AG04449 (cell line): ENCODE measurements at regions not wholly inside any gene's neighbourhood (a gene's known extent, or its start where the extent isn't known, plus 50 kb on each side); places are given as distances from the start of the nearest gene placed in this dataset.
"Not testable (repeated sequence)": the region's sequence is repeated elsewhere in the genome, so short reads cannot be mapped to it uniquely, and the experiment has no call there.

ENCODE experiments used
- CTCF ChIA-PET: fragments of 350-600 bp; formaldehyde crosslinking; extraction: SDS; loops from one replicate; lab custom pipeline; 2021; ENCODE audit warnings: antibody characterized with exemption; lab: Yijun Ruan, JAX
- POLR2A ChIA-PET: fragments of 400-600, 350-600 bp; formaldehyde crosslinking; extraction: SDS; loops from one replicate; lab custom pipeline; 2020; ENCODE audit warnings: antibody characterized with exemption, inconsistent platforms; lab: Yijun Ruan, JAX
- DNase-seq: peaks from one replicate; pipeline ENCODE4 v3.0.0-alpha.2; 2010; ENCODE audit warnings: low read depth, low spot score
- H3K4me3 ChIP-seq: 2 replicates; pipeline ENCODE4 v1.5.1; 2011; ENCODE audit warnings: low read depth, mild to moderate bottlenecking, control low read depth, low read length
- TF ChIP-seq, protein P1 (sequence below): IDR thresholded peaks from one replicate; pipeline ENCODE4 v1.5.1; 2011; ENCODE audit warnings: mild to moderate bottlenecking, moderate library complexity, low read length, control low read depth, inconsistent platforms; ENCODE audit not compliant: insufficient read depth; ENCODE audit errors: missing control alignments

- TF ChIP-seq, protein P1, sequence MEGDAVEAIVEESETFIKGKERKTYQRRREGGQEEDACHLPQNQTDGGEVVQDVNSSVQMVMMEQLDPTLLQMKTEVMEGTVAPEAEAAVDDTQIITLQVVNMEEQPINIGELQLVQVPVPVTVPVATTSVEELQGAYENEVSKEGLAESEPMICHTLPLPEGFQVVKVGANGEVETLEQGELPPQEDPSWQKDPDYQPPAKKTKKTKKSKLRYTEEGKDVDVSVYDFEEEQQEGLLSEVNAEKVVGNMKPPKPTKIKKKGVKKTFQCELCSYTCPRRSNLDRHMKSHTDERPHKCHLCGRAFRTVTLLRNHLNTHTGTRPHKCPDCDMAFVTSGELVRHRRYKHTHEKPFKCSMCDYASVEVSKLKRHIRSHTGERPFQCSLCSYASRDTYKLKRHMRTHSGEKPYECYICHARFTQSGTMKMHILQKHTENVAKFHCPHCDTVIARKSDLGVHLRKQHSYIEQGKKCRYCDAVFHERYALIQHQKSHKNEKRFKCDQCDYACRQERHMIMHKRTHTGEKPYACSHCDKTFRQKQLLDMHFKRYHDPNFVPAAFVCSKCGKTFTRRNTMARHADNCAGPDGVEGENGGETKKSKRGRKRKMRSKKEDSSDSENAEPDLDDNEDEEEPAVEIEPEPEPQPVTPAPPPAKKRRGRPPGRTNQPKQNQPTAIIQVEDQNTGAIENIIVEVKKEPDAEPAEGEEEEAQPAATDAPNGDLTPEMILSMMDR, result no peak
- POLR2A ChIA-PET, result no interaction called here
- H3K4me3 ChIP-seq, result no peak overlapping the region
- CTCF ChIA-PET, result no interaction called here
- no peak for DNase-seq
These were observed 743.5 kb downstream of the DNAH5 start for GRCh38 chr5:13201022-13201421.

GRCh38 chr5:13198226-13198625 is 746.3 kb downstream of the DNAH5 start:
- POLR2A ChIA-PET, DNase-seq, CTCF ChIA-PET, H3K4me3 ChIP-seq: not testable (repeated sequence)

GRCh38 chr5:13189532-13189931 is 755.0 kb downstream of the DNAH5 start:
- POLR2A ChIA-PET, result no interaction called here
- TF ChIP-seq, protein P1, result no peak
- H3K4me3 ChIP-seq, result no peak overlapping the region
- DNase-seq, result no peak
- CTCF ChIA-PET, result no interaction called here

- ChIA-PET POLR2A (no interaction called here), CTCF (no interaction called here)
- no peak for DNase-seq
- H3K4me3 ChIP-seq, result no peak overlapping the region
- TF ChIP-seq, protein P1, result no peak
These were observed 756.1 kb downstream of the DNAH5 start for GRCh38 chr5:13188371-13188770.

GRCh38 chr5:13187186-13187585 is 757.3 kb downstream of the DNAH5 start:
- H3K4me3 ChIP-seq, result no peak overlapping the region
- no peak for DNase-seq
- ChIA-PET CTCF (no interaction called here), POLR2A (no interaction called here)
- TF ChIP-seq, protein P1, result no peak

DNA sequence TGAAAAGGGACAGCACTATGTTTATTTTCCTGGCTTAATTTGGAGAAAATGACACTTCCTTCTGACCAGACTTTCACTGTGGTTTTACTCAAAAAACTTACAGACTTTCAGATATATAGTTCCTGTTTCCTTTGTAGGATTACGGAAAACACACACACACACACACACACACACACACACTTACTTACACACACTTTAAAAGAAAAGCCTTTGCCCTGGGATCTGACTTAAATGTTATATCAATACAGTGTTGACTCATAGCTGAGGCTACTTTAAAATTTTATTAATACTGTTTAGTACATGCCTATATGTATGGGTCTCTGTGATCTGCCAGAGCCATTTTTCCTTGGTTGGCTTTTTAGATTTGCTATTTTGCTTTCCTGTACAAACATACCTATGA is 758.3 kb downstream of the DNAH5 start:
- H3K4me3 ChIP-seq, result no peak overlapping the region
- POLR2A ChIA-PET, result no interaction called here
- TF ChIP-seq, protein P1, result no peak
- CTCF ChIA-PET, result no interaction called here
- no peak for DNase-seq

DNA sequence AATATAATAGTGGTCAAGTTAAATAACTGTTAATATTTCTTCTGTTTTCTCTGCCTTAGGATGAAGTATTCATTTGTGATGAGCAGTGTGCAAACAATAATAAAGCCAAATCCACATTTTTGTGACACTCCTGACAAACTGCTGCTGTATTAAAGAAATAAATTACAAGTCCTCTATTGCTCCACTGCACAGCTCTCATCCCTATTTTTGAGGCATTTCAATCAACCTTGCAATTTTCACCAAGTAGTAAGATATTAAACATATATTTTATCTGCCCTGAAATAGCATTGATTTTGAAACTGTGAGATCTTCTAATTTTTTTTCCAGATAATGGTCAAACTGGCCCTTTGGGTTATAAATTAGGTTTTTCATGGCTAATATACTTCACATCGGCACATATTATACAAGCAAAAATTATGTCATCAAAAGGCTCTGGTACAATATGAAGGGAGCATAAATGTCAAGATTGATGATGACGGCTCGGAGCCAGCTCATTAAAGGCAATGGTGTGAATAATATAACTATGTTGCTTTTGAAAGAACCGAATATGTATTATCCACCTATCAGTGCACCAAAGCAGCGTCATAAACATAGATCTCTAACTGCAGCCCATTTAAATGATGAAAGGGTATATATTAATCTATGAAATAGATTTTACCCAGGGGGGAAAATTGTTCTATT is 764.9 kb downstream of the DNAH5 start:
- ChIA-PET POLR2A (no interaction called here), CTCF (no interaction called here)
- no peak overlapping the region for H3K4me3 ChIP-seq
- DNase-seq, result no peak
- TF ChIP-seq, protein P1, result no peak
